A204.1 (cell line): ENCODE measurements at regions not wholly inside any gene's neighbourhood (a gene's known extent, or its start where the extent isn't known, plus 50 kb on each side); places are given as distances from the start of the nearest gene placed in this dataset.
"Not testable (repeated sequence)": the region's sequence is repeated elsewhere in the genome, so short reads cannot be mapped to it uniquely, and the experiment has no call there.

Experiments
- FAIRE-seq: peaks from 2 replicates; lab custom pipeline; 2012; peaks lifted over from hg19 to GRCh38; lab: Jason Lieb, UNC

- FAIRE-seq = no peak
These were observed 138.8 kb upstream of the ITGA6 start for GRCh38 chr2:172288603-172289002.

- FAIRE-seq = no peak
These were observed 133.4 kb upstream of the ITGA6 start for GRCh38 chr2:172293952-172294351.

- no peak for FAIRE-seq
These were observed 132.4 kb upstream of the ITGA6 start for GRCh38 chr2:172294983-172295382.

- no peak for FAIRE-seq
These were observed 131.7 kb upstream of the ITGA6 start for GRCh38 chr2:172295677-172296076.

GRCh38 chr2:172296267-172297046 is 130.9 kb upstream of the ITGA6 start:
- FAIRE-seq = no peak

- FAIRE-seq = no peak
These were observed 129.9 kb upstream of the ITGA6 start for GRCh38 chr2:172297531-172297930.

GRCh38 chr2:172297950-172298349 is 129.4 kb upstream of the ITGA6 start:
- FAIRE-seq = no peak

- no peak for FAIRE-seq
These were observed 127.6 kb upstream of the ITGA6 start for GRCh38 chr2:172299741-172300140.

- no peak for FAIRE-seq
These were observed 126.5 kb upstream of the ITGA6 start for GRCh38 chr2:172300851-172301250.

GRCh38 chr2:172305066-172305465 is 122.3 kb upstream of the ITGA6 start:
- FAIRE-seq = no peak

GRCh38 chr2:172307800-172308199 is 119.6 kb upstream of the ITGA6 start:
- FAIRE-seq = no peak

GRCh38 chr2:172308253-172308935 is 119.0 kb upstream of the ITGA6 start:
- FAIRE-seq = no peak

- FAIRE-seq = no peak
These were observed 115.5 kb upstream of the ITGA6 start for GRCh38 chr2:172311921-172312345.

- no peak for FAIRE-seq
These were observed 113.6 kb upstream of the ITGA6 start for GRCh38 chr2:172313715-172314341.

GRCh38 chr2:172315070-172315469 is 112.3 kb upstream of the ITGA6 start:
- FAIRE-seq = not testable (repeated sequence)

- FAIRE-seq = no peak
These were observed 105.3 kb upstream of the ITGA6 start for GRCh38 chr2:172322049-172322448.

GRCh38 chr2:172323256-172323655 is 104.1 kb upstream of the ITGA6 start:
- FAIRE-seq = no peak

- no peak for FAIRE-seq
These were observed 103.4 kb upstream of the ITGA6 start for GRCh38 chr2:172323861-172324597.

GRCh38 chr2:172326211-172326509 is 101.2 kb upstream of the ITGA6 start:
- FAIRE-seq = no peak

- FAIRE-seq = no peak
These were observed 99.1 kb upstream of the ITGA6 start for GRCh38 chr2:172328103-172328841.

- no peak for FAIRE-seq
These were observed 98.0 kb upstream of the ITGA6 start for GRCh38 chr2:172329416-172329773.
